ENCODE measurements at regions not wholly inside any gene's neighbourhood (a gene's known extent, or its start where the extent isn't known, plus 50 kb on each side); places are given as distances from the start of the nearest gene placed in this dataset.

GRCh38 chr6:14635195-14635594, 517.6 kb downstream of the CD83 start:
- TF ChIP-seq, protein P1, sequence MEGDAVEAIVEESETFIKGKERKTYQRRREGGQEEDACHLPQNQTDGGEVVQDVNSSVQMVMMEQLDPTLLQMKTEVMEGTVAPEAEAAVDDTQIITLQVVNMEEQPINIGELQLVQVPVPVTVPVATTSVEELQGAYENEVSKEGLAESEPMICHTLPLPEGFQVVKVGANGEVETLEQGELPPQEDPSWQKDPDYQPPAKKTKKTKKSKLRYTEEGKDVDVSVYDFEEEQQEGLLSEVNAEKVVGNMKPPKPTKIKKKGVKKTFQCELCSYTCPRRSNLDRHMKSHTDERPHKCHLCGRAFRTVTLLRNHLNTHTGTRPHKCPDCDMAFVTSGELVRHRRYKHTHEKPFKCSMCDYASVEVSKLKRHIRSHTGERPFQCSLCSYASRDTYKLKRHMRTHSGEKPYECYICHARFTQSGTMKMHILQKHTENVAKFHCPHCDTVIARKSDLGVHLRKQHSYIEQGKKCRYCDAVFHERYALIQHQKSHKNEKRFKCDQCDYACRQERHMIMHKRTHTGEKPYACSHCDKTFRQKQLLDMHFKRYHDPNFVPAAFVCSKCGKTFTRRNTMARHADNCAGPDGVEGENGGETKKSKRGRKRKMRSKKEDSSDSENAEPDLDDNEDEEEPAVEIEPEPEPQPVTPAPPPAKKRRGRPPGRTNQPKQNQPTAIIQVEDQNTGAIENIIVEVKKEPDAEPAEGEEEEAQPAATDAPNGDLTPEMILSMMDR (IDR thresholded peaks at IDR 0.05) = no peak
- peaks cover 12% of the 10 kb centered on the region for H3K4me1 ChIP-seq
- no peaks in the 10 kb centered on the region for H3K9me3 ChIP-seq (ENCODE audit: control insufficient read depth, low read length)

GRCh38 chr6:14635934-14636591, 518.5 kb downstream of the CD83 start:
- no peak overlapping the region for H3K4me2 ChIP-seq (ENCODE audit: low read length)
- no peak overlapping the region for H3K27ac ChIP-seq
- TF ChIP-seq, protein P1 (IDR thresholded peaks at IDR 0.05) = no peak
- H3K36me3 ChIP-seq (ENCODE audit: control insufficient read depth, insufficient read depth, low read length) = no peaks in the 10 kb centered on the region
- no peak overlapping the region for H3K4me3 ChIP-seq (ENCODE audit: low read depth, low read length)
- H3K4me1 ChIP-seq = peaks cover 12% of the 10 kb centered on the region
- no peak overlapping the region for H2AFZ ChIP-seq
- no peaks in the 10 kb centered on the region for H3K27me3 ChIP-seq (ENCODE audit: control insufficient read depth, insufficient read depth, low read length)
- no peak overlapping the region for H3K9ac ChIP-seq
- H3K79me2 ChIP-seq = no peaks in the 10 kb centered on the region
- H3K9me3 ChIP-seq (ENCODE audit: control insufficient read depth, low read length) = no peaks in the 10 kb centered on the region

More at GRCh38 chr6:14635195-14635594, 517.6 kb downstream of the CD83 start:
- Histone ChIP-seq H2AFZ (no peak overlapping the region), H3K79me2 (no peaks in the 10 kb centered on the region), H3K27ac (no peak overlapping the region), H3K9ac (no peak overlapping the region), H3K4me3 (ENCODE audit: low read depth, low read length) (no peak overlapping the region), H3K27me3 (ENCODE audit: control insufficient read depth, insufficient read depth, low read length) (no peaks in the 10 kb centered on the region), H3K36me3 (ENCODE audit: control insufficient read depth, insufficient read depth, low read length) (no peaks in the 10 kb centered on the region), H3K4me2 (ENCODE audit: low read length) (no peak overlapping the region)

DNA sequence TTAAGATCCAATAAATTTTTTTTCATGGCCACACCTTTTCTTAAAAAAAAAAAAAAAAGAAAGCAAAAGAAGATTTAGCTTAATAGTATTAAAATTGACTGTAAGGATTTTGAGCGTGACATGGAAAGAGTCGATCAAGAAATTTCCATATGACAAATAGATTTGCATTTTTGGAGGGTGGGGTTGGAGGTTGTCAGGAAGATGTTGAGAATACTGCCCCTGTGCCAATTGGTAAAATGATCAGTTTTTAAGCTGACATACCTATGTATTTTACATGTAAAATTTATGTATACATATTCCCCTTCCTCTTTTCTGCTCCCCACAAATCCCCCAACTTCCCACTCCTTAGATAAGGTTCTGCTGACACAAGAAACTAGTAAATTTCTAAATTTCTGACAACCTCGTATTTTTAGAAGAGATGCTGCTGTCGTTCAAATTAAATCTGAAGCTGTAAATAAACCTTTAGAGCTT, 520.9 kb downstream of the CD83 start:
- Histone ChIP-seq H3K27ac (peak overlapping the region; percentile 34), H3K36me3 (ENCODE audit: control insufficient read depth, insufficient read depth, low read length) (no peaks in the 10 kb centered on the region), H3K79me2 (no peaks in the 10 kb centered on the region), H3K4me1 (peaks cover 12% of the 10 kb centered on the region), H3K4me2 (ENCODE audit: low read length) (peak overlapping the region; percentile 50), H3K27me3 (ENCODE audit: control insufficient read depth, insufficient read depth, low read length) (no peaks in the 10 kb centered on the region), H3K9ac (no peak overlapping the region), H3K4me3 (ENCODE audit: low read depth, low read length) (peak overlapping the region; percentile 3), H3K9me3 (ENCODE audit: control insufficient read depth, low read length) (no peaks in the 10 kb centered on the region), H2AFZ (peak overlapping the region; percentile 81)
- TF ChIP-seq, protein P1 (IDR thresholded peaks at IDR 0.05) = no peak

- Histone ChIP-seq H3K27me3 (ENCODE audit: control insufficient read depth, insufficient read depth, low read length) (no peaks in the 10 kb centered on the region), H3K9ac (no peak overlapping the region), H3K79me2 (no peaks in the 10 kb centered on the region), H3K4me3 (ENCODE audit: low read depth, low read length) (peak overlapping the region; percentile 3), H3K27ac (peak overlapping the region; percentile 34), H3K36me3 (ENCODE audit: control insufficient read depth, insufficient read depth, low read length) (no peaks in the 10 kb centered on the region), H3K9me3 (ENCODE audit: control insufficient read depth, low read length) (no peaks in the 10 kb centered on the region), H3K4me1 (peaks cover 12% of the 10 kb centered on the region), H3K4me2 (ENCODE audit: low read length) (peak overlapping the region; percentile 50), H2AFZ (peak overlapping the region; percentile 81)
- TF ChIP-seq, protein P1 (IDR thresholded peaks at IDR 0.05) = peak; percentile 11
These were observed 521.6 kb downstream of the CD83 start for GRCh38 chr6:14638906-14639761.

Data from parathyroid adenoma (tissue), 2 donors.